ENCODE measurements at regions not wholly inside any gene's neighbourhood (a gene's known extent, or its start where the extent isn't known, plus 50 kb on each side); places are given as distances from the start of the nearest gene placed in this dataset.

DNA sequence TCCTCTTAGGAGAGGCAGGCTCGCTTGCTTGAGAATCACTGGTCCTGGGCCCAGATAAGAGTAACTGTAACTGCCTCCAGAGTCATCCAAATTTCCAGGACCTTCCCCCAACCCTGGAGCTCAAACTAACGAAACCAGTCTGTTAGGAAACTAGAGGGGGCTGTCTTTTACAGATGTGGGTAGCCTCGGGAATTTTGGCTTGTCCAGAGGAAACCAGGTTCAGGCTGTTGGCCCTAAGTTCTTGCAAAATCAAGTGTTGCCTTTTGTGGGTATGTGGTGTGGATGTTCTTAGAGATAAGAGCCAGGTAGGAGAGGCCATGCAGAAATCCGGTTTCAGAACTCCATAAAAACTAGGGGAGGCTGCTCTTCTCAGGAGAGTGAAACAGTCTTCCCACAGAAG is 125.0 kb upstream of the DLX2 start:
- no peak for TF ChIP-seq EZH2phosphoT487 (IDR thresholded peaks at IDR 0.05; ENCODE audit: borderline replicate concordance, low read length)
- TF ChIP-seq CTCF (IDR thresholded peaks at IDR 0.05; ENCODE audit: low read depth, low read length, poor library complexity, severe bottlenecking): no peak
- Histone ChIP-seq H3K9me3 (ENCODE audit: control insufficient read depth, insufficient read depth, low read length) (no peaks in the 10 kb centered on the region), H3K79me2 (ENCODE audit: control insufficient read depth, low read length) (no peaks in the 10 kb centered on the region), H3K27ac (ENCODE audit: low read depth, low read length) (no peak overlapping the region), H4K20me1 (ENCODE audit: control insufficient read depth, insufficient read depth, low read depth, low read length) (no peaks in the 10 kb centered on the region), H3K9me2 (replicated peaks; ENCODE audit: control insufficient read depth, low read length) (no peaks in the 10 kb centered on the region), H3K27me3 (ENCODE audit: control insufficient read depth, low read length) (no peaks in the 10 kb centered on the region), H3K36me3 (ENCODE audit: control insufficient read depth, low read length) (no peaks in the 10 kb centered on the region), H3K4me3 (ENCODE audit: low read length) (no peak overlapping the region), H3F3A (ENCODE audit: control insufficient read depth, insufficient read depth) (no peaks in the 10 kb centered on the region), H3K4me2 (ENCODE audit: low read length) (no peak overlapping the region), H3K4me1 (ENCODE audit: control insufficient read depth, low read length) (no peaks in the 10 kb centered on the region)

GRCh38 chr2:172228177-172228808 is 125.6 kb upstream of the DLX2 start:
- Histone ChIP-seq H3K79me2 (ENCODE audit: control insufficient read depth, low read length) (no peaks in the 10 kb centered on the region), H3K4me2 (ENCODE audit: low read length) (no peak overlapping the region), H4K20me1 (ENCODE audit: control insufficient read depth, insufficient read depth, low read depth, low read length) (no peaks in the 10 kb centered on the region), H3K27ac (ENCODE audit: low read depth, low read length) (no peak overlapping the region), H3K4me3 (ENCODE audit: low read length) (no peak overlapping the region), H3F3A (ENCODE audit: control insufficient read depth, insufficient read depth) (no peaks in the 10 kb centered on the region), H3K27me3 (ENCODE audit: control insufficient read depth, low read length) (0 out of 2 replicates have a peak, but pooled peaks cover 5% of the 10 kb centered on the region), H3K36me3 (ENCODE audit: control insufficient read depth, low read length) (no peaks in the 10 kb centered on the region), H3K9me2 (replicated peaks; ENCODE audit: control insufficient read depth, low read length) (no peaks in the 10 kb centered on the region), H3K4me1 (ENCODE audit: control insufficient read depth, low read length) (no peaks in the 10 kb centered on the region), H3K9me3 (ENCODE audit: control insufficient read depth, insufficient read depth, low read length) (no peaks in the 10 kb centered on the region)
- no peak for TF ChIP-seq CTCF (IDR thresholded peaks at IDR 0.05; ENCODE audit: low read depth, low read length, poor library complexity, severe bottlenecking)
- TF ChIP-seq EZH2phosphoT487 (IDR thresholded peaks at IDR 0.05; ENCODE audit: borderline replicate concordance, low read length): no peak

GRCh38 chr2:172229125-172229524 is 126.4 kb upstream of the DLX2 start:
- no peak for TF ChIP-seq EZH2phosphoT487 (IDR thresholded peaks at IDR 0.05; ENCODE audit: borderline replicate concordance, low read length)
- no peak for TF ChIP-seq CTCF (IDR thresholded peaks at IDR 0.05; ENCODE audit: low read depth, low read length, poor library complexity, severe bottlenecking)
- Histone ChIP-seq H4K20me1 (ENCODE audit: control insufficient read depth, insufficient read depth, low read depth, low read length) (no peaks in the 10 kb centered on the region), H3K27ac (ENCODE audit: low read depth, low read length) (no peak overlapping the region), H3K4me1 (ENCODE audit: control insufficient read depth, low read length) (no peaks in the 10 kb centered on the region), H3K9me3 (ENCODE audit: control insufficient read depth, insufficient read depth, low read length) (no peaks in the 10 kb centered on the region), H3K4me2 (ENCODE audit: low read length) (no peak overlapping the region), H3F3A (ENCODE audit: control insufficient read depth, insufficient read depth) (no peaks in the 10 kb centered on the region), H3K27me3 (ENCODE audit: control insufficient read depth, low read length) (peaks cover 12% of the 10 kb centered on the region), H3K79me2 (ENCODE audit: control insufficient read depth, low read length) (no peaks in the 10 kb centered on the region), H3K36me3 (ENCODE audit: control insufficient read depth, low read length) (no peaks in the 10 kb centered on the region), H3K4me3 (ENCODE audit: low read length) (no peak overlapping the region), H3K9me2 (replicated peaks; ENCODE audit: control insufficient read depth, low read length) (no peaks in the 10 kb centered on the region)
